Upper lobe of left lung (tissue), 4 donors: ENCODE measurements at regions not wholly inside any gene's neighbourhood (a gene's known extent, or its start where the extent isn't known, plus 50 kb on each side); places are given as distances from the start of the nearest gene placed in this dataset.

Source experiments
- CTCF ChIP-seq, 6 experiments: fragments of 450-650 bp in 4 of 6; fragments of 200-600 bp in 2 of 6; sonication (generic) in 2 of 6; IDR thresholded peaks; one replicate each; pipeline ENCODE4 v1.5.1; 2016 to 2019; ENCODE audit warnings: antibody characterized with exemption in 6 of 6
- POLR2A ChIP-seq, 4 donors: fragments of 450-650 bp; IDR thresholded peaks; one replicate each; pipeline ENCODE4 v1.5.1; 2016 to 2017; ENCODE audit warnings: antibody characterized with exemption in 4 of 4, mild to moderate bottlenecking in 2 of 4

GRCh38 chr15:27617013-27617412, 482.1 kb downstream of the OCA2 start:
- no peak for TF ChIP-seq CTCF (IDR thresholded peaks at IDR 0.05)
- no peak for TF ChIP-seq POLR2A (IDR thresholded peaks at IDR 0.05)
